NCI-H82 treated with DMSO at 0.1 percent for 48 hours (cell line): ENCODE measurements at regions not wholly inside any gene's neighbourhood (a gene's known extent, or its start where the extent isn't known, plus 50 kb on each side); places are given as distances from the start of the nearest gene placed in this dataset.

Source experiments
- DNase-seq: peaks from one replicate; lab custom pipeline; 2025; ENCODE audit not compliant: unreplicated experiment; lab: John Stamatoyannopoulos, UW

- no peak for DNase-seq
Measured at GRCh38 chrX:39205467-39205866, 404.2 kb downstream of the MID1IP1 start.

GRCh38 chrX:39206399-39207145 is 405.3 kb downstream of the MID1IP1 start:
- DNase-seq: no peak

GRCh38 chrX:39211501-39211900 is 410.2 kb downstream of the MID1IP1 start:
- no peak for DNase-seq

GRCh38 chrX:39212456-39212855 is 411.2 kb downstream of the MID1IP1 start:
- no peak for DNase-seq

GRCh38 chrX:39214387-39215126 is 413.3 kb downstream of the MID1IP1 start:
- DNase-seq: no peak

GRCh38 chrX:39220952-39221351 is 419.7 kb downstream of the MID1IP1 start:
- DNase-seq: no peak

- no peak for DNase-seq
Measured at GRCh38 chrX:39222346-39223113, 421.3 kb downstream of the MID1IP1 start.

GRCh38 chrX:39226251-39226650 is 425.0 kb downstream of the MID1IP1 start:
- no peak for DNase-seq

GRCh38 chrX:39227371-39227770 is 426.1 kb downstream of the MID1IP1 start:
- DNase-seq: peak; percentile 40

- DNase-seq: no peak
Measured at GRCh38 chrX:39238006-39238405, 436.7 kb downstream of the MID1IP1 start.

GRCh38 chrX:39242187-39242586 is 440.9 kb downstream of the MID1IP1 start:
- no peak for DNase-seq

GRCh38 chrX:39244147-39244546 is 442.9 kb downstream of the MID1IP1 start:
- DNase-seq: no peak

GRCh38 chrX:39245024-39245423 is 443.8 kb downstream of the MID1IP1 start:
- DNase-seq: no peak

- no peak for DNase-seq
Measured at GRCh38 chrX:39247536-39247935, 446.3 kb downstream of the MID1IP1 start.

- DNase-seq: no peak
Measured at GRCh38 chrX:39248330-39248729, 447.1 kb downstream of the MID1IP1 start.

GRCh38 chrX:39249999-39250398 is 448.7 kb downstream of the MID1IP1 start:
- DNase-seq: no peak

- no peak for DNase-seq
Measured at GRCh38 chrX:39251995-39252394, 450.7 kb downstream of the MID1IP1 start.

GRCh38 chrX:39253551-39253950 is 452.3 kb downstream of the MID1IP1 start:
- DNase-seq: no peak

GRCh38 chrX:39258331-39258730 is 457.1 kb downstream of the MID1IP1 start:
- DNase-seq: no peak

- no peak for DNase-seq
Measured at GRCh38 chrX:39260965-39261364, 459.7 kb downstream of the MID1IP1 start.

- peak; percentile 21 for DNase-seq
Measured at GRCh38 chrX:39261446-39262147, 460.3 kb downstream of the MID1IP1 start.
